Hematopoietic multipotent progenitor cell (in vitro differentiated cells): ENCODE measurements at regions not wholly inside any gene's neighbourhood (a gene's known extent, or its start where the extent isn't known, plus 50 kb on each side); places are given as distances from the start of the nearest gene placed in this dataset.
"Not testable (repeated sequence)": the region's sequence is repeated elsewhere in the genome, so short reads cannot be mapped to it uniquely, and the experiment has no call there.

Experiments
- DNase-seq, 3 donors: peaks; one replicate each; pipeline ENCODE4 v3.0.0-alpha.2; 2011 to 2015; ENCODE audit warnings: low read depth in 2 of 3, low spot score in 2 of 3

DNA sequence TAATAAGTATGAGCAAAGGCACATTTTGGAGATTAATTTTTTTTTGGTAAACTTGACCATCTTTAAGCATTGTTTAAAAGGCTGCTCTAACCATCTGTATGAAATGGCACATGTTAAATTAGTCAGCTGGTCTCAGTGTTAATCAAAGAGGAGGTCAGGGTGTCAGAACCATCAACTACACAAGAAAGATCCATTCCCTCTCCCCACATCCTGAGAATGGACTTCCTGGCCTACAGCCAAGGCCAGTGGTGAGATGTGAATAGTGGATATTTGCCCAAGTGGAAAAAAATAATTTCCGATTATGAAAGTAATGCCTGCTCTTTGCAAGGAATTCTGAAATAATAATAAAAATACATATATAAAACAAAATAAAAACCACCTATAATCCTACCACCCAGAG, 641.7 kb downstream of the NR2F2 start:
- DNase-seq, result no peak

DNA sequence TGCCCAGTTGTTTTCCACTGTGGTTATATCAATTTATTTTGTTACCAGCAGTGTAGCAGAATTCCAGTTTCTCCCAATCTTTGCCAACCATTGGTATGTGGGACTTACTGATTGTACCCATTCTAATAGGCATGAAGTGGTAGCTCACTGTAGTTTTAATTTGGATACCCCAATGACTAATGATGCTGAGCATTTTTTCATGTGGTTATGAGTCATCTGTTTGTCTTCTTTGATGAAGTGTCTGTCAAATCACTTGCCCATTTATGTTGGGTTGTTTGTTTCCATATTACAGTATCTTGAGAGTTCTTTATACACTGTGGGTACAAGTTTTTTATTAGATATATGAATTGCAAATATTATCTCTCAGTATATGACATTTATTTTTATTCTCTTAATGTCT, 644.3 kb downstream of the NR2F2 start:
- DNase-seq, result no peak

- DNase-seq, result no peak
Measured at GRCh38 chr15:96977886-96978285, 647.4 kb downstream of the NR2F2 start.

DNA sequence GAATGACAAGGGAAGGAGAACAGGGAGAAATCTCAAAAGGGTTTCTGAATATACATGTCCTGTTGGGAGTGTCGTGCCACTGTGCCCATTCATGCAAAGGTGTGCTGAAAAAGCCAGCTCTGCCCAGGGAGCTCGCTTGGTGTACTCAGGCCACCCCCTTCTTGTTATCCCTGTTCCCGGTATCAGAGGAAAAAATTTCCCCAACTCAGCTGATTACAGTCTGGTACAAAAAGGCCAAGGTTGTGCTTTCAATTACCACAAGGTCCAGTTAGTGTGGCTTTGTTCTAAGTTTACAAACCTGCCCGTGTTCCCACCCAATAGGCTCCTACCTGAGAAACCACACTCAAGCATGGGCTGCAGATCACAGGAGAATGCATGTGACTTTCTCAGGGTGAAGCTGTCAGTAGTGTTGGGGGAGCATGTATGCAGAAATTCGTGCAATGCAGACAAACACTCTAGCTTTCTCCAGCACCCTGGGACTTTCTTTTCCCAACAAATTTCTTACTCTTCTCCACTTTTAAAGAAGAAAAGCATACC, 648.5 kb downstream of the NR2F2 start:
- no peak for DNase-seq

DNA sequence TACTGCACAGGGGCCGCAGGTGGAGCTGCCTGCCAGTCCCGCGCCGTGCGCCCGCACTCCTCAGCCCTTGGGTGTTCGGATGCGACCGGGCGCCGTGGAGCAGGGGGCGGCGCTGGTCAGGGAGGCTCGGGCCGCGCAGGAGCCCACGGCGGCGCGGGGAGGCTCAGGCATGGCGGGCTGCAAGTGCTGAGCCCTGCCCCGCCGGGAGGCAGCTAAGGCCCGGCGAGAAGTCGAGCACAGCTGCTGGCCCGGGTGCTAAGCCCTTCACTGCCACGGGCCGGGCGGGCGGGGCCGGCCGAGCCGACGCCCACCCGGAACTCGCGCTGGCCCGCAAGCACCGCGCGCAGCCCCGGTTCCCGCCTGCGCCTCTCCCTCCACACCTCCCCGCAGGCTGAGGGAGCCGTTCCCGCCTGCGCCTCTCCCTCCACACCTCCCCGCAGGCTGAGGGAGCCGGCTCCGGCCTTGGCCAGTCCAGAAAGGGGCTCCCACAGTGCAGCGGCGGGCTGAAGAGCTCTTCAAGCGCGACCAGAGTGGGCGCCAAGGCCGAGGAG, 653.7 kb downstream of the NR2F2 start:
- DNase-seq, result not testable (repeated sequence)

- DNase-seq, result no peak
Measured at GRCh38 chr15:96992817-96993216, 662.3 kb downstream of the NR2F2 start.

GRCh38 chr15:96997538-96997937, 667.0 kb downstream of the NR2F2 start:
- DNase-seq, result no peak

DNA sequence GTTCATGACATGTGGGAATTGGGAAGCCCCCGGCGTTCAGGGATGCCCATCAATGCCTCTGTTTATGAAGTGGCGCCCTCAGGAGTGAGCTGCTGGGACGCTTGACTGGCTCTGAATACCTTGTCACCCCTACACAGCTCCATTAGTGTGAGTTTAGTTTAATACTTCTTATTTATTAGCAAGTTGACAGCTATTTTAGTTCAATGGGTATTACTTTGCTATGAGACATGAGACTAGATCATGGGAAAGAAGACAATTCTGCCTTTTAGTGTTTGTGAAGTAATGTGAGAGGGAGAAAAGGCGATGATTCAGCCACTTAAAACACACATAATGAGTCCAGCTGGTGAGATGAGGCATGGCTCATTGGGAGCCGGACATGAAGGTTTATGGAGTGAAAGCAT, 678.5 kb downstream of the NR2F2 start:
- no peak for DNase-seq

DNA sequence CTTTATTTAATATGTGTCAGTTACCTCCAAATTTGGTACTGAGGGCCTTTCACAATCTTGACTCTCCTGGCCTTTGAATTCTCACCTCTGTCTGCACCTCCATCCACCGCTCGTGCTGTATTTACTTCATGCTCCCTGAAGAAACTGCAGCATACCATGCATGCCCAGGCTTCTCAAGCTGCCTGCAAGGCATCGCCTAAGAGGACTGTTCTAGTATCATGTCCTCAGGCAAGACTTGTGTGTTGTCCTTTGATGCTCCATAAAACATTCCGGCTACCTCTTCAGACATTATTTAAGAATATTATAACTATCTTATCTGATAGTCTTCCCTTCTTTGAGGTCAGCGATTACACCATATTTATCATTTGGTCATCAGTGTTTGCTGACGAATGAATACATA, 682.5 kb downstream of the NR2F2 start:
- no peak for DNase-seq

GRCh38 chr15:97013491-97013890, 683.0 kb downstream of the NR2F2 start:
- DNase-seq, result no peak

DNA sequence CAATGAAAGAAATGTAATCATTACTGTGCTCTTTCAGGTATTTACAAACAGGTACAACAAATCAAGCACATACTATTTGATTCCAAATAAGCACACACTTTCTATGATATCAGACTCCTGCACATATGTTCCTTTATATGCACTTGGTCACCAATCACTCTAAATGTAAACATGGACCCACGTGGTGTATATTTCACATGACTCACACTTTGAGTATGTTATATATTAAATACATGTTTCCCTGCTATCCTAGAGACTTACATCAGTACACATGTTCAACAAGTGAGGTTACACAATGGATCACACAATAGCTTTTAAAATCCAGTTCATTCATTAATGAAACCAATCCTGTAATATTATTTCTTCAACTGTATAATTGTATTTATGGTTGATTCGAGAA, 683.5 kb downstream of the NR2F2 start:
- no peak for DNase-seq

DNA sequence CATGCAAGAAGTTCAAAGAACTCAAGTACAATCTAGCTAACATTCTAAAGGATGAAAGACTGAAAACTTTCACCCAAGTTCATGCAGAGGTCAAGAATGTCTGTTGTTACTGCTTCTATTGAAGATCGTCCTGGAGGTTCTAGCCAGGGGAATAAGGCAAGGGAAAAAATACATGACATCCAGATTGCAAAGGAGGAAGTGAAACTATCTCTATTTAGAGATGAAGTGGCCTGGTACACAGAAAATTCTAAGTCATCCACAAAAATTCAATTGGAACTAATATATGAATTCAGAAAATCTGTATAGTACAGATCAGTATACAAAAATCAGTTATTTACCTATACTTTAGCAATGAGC, 693.0 kb downstream of the NR2F2 start:
- no peak for DNase-seq

GRCh38 chr15:97026781-97027180, 696.3 kb downstream of the NR2F2 start:
- DNase-seq, result no peak

DNA sequence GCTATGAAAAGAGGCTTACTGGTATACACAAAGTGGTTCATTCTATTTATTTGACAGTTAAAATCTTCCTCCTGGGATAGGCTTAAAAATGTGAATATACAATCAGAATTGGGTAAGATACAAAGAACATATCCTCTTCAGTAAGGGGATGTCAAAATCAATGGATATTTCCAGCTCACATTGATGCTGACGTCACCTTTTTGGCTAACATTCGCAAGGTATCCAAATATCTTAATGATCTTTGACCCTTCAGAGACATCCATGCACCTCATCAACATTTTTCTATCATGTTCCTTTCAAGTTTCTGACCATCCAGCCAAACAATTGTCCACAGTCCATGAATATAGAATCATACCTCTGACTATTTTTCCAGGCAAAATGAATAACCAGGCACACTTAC, 697.3 kb downstream of the NR2F2 start:
- DNase-seq, result no peak

DNA sequence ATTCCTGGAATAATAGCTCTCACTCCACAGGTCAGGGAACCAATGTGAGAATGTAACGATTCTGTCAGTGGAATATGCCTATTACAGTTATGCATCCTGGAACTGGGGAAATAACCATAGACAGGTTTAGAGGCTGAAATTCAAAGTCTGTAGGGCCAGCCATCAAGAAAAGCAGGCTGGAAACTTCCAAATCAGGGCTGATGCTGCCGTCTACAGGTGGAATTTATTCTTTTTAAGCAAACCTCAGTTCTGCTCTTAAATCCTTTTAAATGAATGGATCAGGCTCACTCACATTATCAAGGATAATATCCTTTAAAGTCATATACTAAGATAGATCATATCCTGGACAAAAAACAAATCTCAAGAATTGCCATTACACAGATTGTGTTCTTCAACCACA, 699.8 kb downstream of the NR2F2 start:
- DNase-seq, result no peak

DNA sequence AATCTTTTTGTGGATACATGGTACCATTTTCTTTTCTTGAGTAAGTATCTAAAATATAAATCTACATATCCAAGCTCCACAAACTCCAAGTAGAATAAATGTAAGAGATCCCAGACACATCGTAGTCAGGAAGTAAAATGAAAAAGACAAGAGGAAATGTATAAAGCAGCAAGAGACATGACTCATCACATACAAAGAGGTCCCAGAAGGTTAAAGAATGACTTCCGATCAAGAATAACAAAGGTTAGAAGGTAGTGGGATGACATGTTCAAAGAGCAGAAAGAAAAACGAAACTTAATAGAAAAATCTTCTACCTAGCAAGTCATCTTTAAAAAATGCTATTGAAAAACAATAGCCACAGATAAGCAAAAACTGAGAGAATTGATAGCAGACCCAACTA, 705.8 kb downstream of the NR2F2 start:
- DNase-seq, result no peak

GRCh38 chr15:97037080-97037479, 706.6 kb downstream of the NR2F2 start:
- DNase-seq, result no peak

DNA sequence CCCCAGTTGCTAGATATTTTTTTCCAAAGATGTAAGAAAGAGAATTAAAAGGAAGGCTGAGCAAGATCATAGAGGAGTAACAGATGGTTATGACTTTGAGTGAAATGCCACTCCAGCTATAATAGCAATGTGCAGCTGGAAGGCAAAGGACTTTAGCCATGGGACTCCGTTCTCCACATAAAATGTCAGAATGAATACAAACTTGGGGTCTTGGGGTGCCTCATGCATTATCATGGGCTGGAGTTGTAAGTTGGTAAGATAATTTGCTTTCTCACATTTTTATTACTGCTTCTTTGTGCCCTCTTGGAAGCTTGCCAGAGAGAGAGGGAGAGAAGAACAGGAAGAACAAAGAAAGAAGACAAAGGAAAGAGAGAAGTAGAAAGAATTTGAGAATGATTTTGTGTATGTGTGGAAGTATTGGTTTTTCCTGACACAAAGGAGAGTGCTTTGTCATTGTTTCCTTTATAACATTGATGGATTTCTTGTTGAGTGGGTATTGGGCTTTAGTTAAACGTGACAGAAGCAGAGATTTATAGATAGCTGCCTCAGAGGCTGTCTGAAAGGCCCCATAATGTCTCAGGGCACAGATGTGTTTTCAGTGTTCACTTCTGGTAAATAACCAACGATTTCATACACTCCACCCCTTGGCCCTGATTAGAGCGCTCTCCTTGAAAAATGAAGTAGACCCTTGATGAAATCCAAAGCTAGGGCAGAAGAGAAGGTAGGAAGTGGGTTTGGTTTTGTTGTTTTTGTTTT, 715.3 kb downstream of the NR2F2 start:
- no peak for DNase-seq

GRCh38 chr15:97052513-97052912, 722.0 kb downstream of the NR2F2 start:
- DNase-seq, result no peak

- DNase-seq, result no peak
Measured at GRCh38 chr15:97053635-97054034, 723.1 kb downstream of the NR2F2 start.

- DNase-seq, result no peak
Measured at GRCh38 chr15:97057503-97057902, 727.0 kb downstream of the NR2F2 start.

GRCh38 chr15:97059281-97059680, 728.8 kb downstream of the NR2F2 start:
- no peak for DNase-seq

DNA sequence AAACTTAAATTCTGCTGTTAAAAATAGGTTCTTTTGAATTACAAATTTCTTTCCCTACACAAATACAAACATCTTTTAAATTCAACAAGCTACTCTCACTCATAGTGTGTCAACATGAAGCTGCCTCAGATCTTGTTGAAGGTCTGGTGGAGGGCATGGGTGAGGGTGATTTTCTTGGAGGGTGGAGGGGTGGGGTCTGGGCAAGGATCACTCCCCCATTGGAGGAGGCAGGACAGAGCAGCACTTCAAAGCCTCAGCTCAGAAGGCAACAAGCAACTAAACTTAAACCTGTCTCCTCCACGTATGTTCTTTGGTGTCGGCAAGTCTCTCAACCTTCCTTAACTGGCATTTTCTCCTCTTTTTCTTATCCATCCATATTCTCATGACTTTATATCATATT, 730.9 kb downstream of the NR2F2 start:
- no peak for DNase-seq
